ENCODE measurements at regions not wholly inside any gene's neighbourhood (a gene's known extent, or its start where the extent isn't known, plus 50 kb on each side); places are given as distances from the start of the nearest gene placed in this dataset.

GRCh38 chr1:116316373-116316772, 56.7 kb upstream of the ATP1A1 start:
- Histone ChIP-seq H4K20me1 (ENCODE audit: control insufficient read depth, insufficient read depth, insufficient read length) (no peaks in the 10 kb centered on the region), H3K56ac (ENCODE audit: insufficient read length, low read depth, low read length) (no peak overlapping the region), H3T11ph (ENCODE audit: low read length) (no peak overlapping the region), H4K8ac (replicated peaks; ENCODE audit: insufficient read length, low read depth, low read length) (no peak overlapping the region), H2BK15ac (ENCODE audit: low read depth, low read length) (no peak overlapping the region), H3K79me2 (ENCODE audit: insufficient read depth, low read length) (no peaks in the 10 kb centered on the region), H3K4me2 (ENCODE audit: insufficient read depth, insufficient read length, low read length) (no peak overlapping the region), H4K5ac (ENCODE audit: insufficient read length, low read depth, low read length) (no peak overlapping the region), H3K23me2 (ENCODE audit: insufficient read length, low read depth, low read length, poor library complexity, severe bottlenecking) (no peaks in the 10 kb centered on the region), H2BK5ac (ENCODE audit: insufficient read length, low read length) (no peak overlapping the region), H3K27ac (ENCODE audit: insufficient read length, low read depth, low read length) (no peak overlapping the region), H3K23ac (ENCODE audit: insufficient read length, low read depth, low read length) (no peak overlapping the region), H3K9ac (ENCODE audit: extremely low read depth, insufficient read length, low read length) (no peak overlapping the region), H2AK5ac (ENCODE audit: insufficient read length, low read length) (no peak overlapping the region), H3K79me1 (ENCODE audit: insufficient read depth, low read depth, low read length, poor library complexity, severe bottlenecking) (no peaks in the 10 kb centered on the region), H2BK12ac (ENCODE audit: insufficient read length, low read depth, low read length) (no peak overlapping the region), H3K4me1 (ENCODE audit: insufficient read depth, low read length) (peaks cover 4% of the 10 kb centered on the region; the same call in 1 of the 2 replicates), H3K14ac (ENCODE audit: insufficient read depth, low read length) (no peak overlapping the region), H3K18ac (ENCODE audit: insufficient read length, low read depth, low read length) (no peak overlapping the region), H3K4ac (ENCODE audit: low read depth, low read length) (no peak overlapping the region), H3K27me3 (ENCODE audit: insufficient read depth, low read length) (no peaks in the 10 kb centered on the region), H2BK120ac (ENCODE audit: low read depth, low read length, poor library complexity, severe bottlenecking) (no peak overlapping the region), H4K91ac (ENCODE audit: insufficient read length, low read depth, low read length) (no peak overlapping the region), H3K9me3 (ENCODE audit: control insufficient read depth, low read depth, low read length) (no peaks in the 10 kb centered on the region), H2AFZ (ENCODE audit: low read length) (no peak overlapping the region), H2BK20ac (ENCODE audit: low read depth, low read length, poor library complexity, severe bottlenecking) (no peak overlapping the region)
- Mint-ChIP-seq H3K4me3 (no peak overlapping the region), H3K9me3 (no peaks in the 10 kb centered on the region), H3K27ac (no peak overlapping the region), H3K4me1 (peaks cover 19 to 20% of the 10 kb centered on the region in 2 experiments), H3K36me3 (ENCODE audit: insufficient read depth in 1 of 3, low read depth in 3 of 3) (no peaks in the 10 kb centered on the region), H3K27me3 (ENCODE audit: low read depth) (peaks cover 1% of the 10 kb centered on the region; the same call in 1 of the 2 replicates)
- TF ChIP-seq, protein P1, sequence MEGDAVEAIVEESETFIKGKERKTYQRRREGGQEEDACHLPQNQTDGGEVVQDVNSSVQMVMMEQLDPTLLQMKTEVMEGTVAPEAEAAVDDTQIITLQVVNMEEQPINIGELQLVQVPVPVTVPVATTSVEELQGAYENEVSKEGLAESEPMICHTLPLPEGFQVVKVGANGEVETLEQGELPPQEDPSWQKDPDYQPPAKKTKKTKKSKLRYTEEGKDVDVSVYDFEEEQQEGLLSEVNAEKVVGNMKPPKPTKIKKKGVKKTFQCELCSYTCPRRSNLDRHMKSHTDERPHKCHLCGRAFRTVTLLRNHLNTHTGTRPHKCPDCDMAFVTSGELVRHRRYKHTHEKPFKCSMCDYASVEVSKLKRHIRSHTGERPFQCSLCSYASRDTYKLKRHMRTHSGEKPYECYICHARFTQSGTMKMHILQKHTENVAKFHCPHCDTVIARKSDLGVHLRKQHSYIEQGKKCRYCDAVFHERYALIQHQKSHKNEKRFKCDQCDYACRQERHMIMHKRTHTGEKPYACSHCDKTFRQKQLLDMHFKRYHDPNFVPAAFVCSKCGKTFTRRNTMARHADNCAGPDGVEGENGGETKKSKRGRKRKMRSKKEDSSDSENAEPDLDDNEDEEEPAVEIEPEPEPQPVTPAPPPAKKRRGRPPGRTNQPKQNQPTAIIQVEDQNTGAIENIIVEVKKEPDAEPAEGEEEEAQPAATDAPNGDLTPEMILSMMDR (conservative IDR thresholded peaks at IDR 0.05) = no peak
- WGBS (ENCODE audit: extremely low coverage, insufficient read length, low lambda C conversion rate) = no CpG with 5 or more reads among the region's 2 CpGs
- DNase-seq = no peak
